DND-41 (cell line): ENCODE measurements at regions not wholly inside any gene's neighbourhood (a gene's known extent, or its start where the extent isn't known, plus 50 kb on each side); places are given as distances from the start of the nearest gene placed in this dataset.

Experiments used
- ATAC-seq: fragments of 200-7000 bp; cut with Tn5 transposase; 3 replicates; pipeline ENCODE4 v1.9.1; 2021; ENCODE audit warnings: low read depth; ENCODE audit not compliant: insufficient read depth
- DNase-seq: peaks from one replicate; pipeline ENCODE4 v3.0.0-alpha.2; 2020
- H2AFZ ChIP-seq: 2 replicates; pipeline ENCODE4 v1.6.0; 2012; ENCODE audit warnings: low read depth, low read length
- H3K27ac ChIP-seq: 2 replicates; pipeline ENCODE4 v1.5.1; 2012; ENCODE audit warnings: low read length, inconsistent platforms
- H3K27me3 ChIP-seq: fragments of 200-600 bp; sonication (generic); 2 replicates; pipeline ENCODE4 v1.6.0; 2012; ENCODE audit warnings: low read length, mild to moderate bottlenecking, inconsistent platforms; ENCODE audit not compliant: insufficient read depth, poor library complexity
- H3K36me3 ChIP-seq: 2 replicates; pipeline ENCODE4 v1.5.1; 2012; ENCODE audit warnings: low read length, inconsistent platforms; ENCODE audit not compliant: insufficient read depth
- H3K4me1 ChIP-seq: 2 replicates; pipeline ENCODE4 v1.5.1; 2012; ENCODE audit warnings: mild to moderate bottlenecking, low read length; ENCODE audit not compliant: insufficient read depth
- H3K4me2 ChIP-seq: 2 replicates; pipeline ENCODE4 v1.6.0; 2012; ENCODE audit warnings: mild to moderate bottlenecking, moderate library complexity, low read length, inconsistent platforms; ENCODE audit not compliant: insufficient read depth
- H3K4me3 ChIP-seq, 2 experiments: fragments of 200-600 bp in 1 of 2; shearing (Covaris generic) in 1 of 2; 2 replicates each; pipeline ENCODE4 v1.5.1; 2012 to 2016; ENCODE audit warnings: inconsistent platforms in 2 of 2, low read length in 2 of 2, mild to moderate bottlenecking in 2 of 2, low read depth in 1 of 2, moderate library complexity in 1 of 2
- H3K79me2 ChIP-seq: 2 replicates; pipeline ENCODE4 v1.6.0; 2012; ENCODE audit warnings: low read length, inconsistent platforms; ENCODE audit not compliant: insufficient read depth
- H3K9ac ChIP-seq: 2 replicates; pipeline ENCODE4 v1.6.0; 2012; ENCODE audit warnings: low read depth, mild to moderate bottlenecking, inconsistent platforms, low read length, moderate library complexity
- H3K9me3 ChIP-seq: 2 replicates; pipeline ENCODE4 v1.5.1; 2012; ENCODE audit warnings: low read length, moderate library complexity, mild to moderate bottlenecking, inconsistent platforms; ENCODE audit not compliant: insufficient read depth, severe bottlenecking
- H4K20me1 ChIP-seq: 2 replicates; pipeline ENCODE4 v1.6.0; 2012; ENCODE audit warnings: low read length; ENCODE audit not compliant: insufficient read depth
- EZH2 ChIP-seq: IDR thresholded peaks from 3 replicates; pipeline ENCODE4 v1.6.1; 2012; ENCODE audit warnings: borderline replicate concordance, low read depth, mild to moderate bottlenecking, moderate library complexity, low read length, inconsistent platforms; ENCODE audit not compliant: severe bottlenecking
- TF ChIP-seq, protein P1 (sequence below): IDR thresholded peaks from 2 replicates; pipeline ENCODE4 v1.5.1; 2012; ENCODE audit warnings: borderline replicate concordance, low read length, moderate library complexity, mild to moderate bottlenecking; ENCODE audit not compliant: poor library complexity, severe bottlenecking; ENCODE audit errors: extremely low read depth

DNA sequence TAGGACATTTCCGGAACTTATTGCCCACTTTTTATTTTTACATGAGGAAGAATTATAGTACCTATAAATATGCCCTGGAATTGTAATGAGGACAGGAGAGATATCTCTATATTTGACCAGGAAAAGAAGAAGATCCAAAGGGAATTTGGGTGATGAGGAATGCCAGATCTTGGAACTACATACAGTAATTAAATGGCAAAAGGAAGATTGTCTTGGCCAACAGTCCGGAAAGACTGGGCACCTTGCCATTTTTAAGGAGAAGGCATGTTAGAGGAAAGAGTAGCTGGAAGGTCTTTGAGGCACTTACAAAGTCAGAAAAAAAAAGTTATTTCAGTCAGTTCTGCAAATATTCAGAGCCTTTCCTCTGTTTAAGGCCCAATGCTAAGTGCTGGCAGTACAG, 616.4 kb downstream of the MED13L start:
- Histone ChIP-seq H3K79me2 (no peaks in the 10 kb centered on the region), H3K4me1 (no peaks in the 10 kb centered on the region), H4K20me1 (no peaks in the 10 kb centered on the region), H3K27me3 (peaks cover 15% of the 10 kb centered on the region), H2AFZ (no peak overlapping the region), H3K9ac (no peak overlapping the region), H3K4me2 (no peak overlapping the region), H3K4me3 (no peak overlapping the region), H3K36me3 (no peaks in the 10 kb centered on the region), H3K9me3 (no peaks in the 10 kb centered on the region), H3K27ac (no peak overlapping the region)
- DNase-seq, result no peak
- ATAC-seq, result no peak
- TF ChIP-seq EZH2, result no peak
- TF ChIP-seq, protein P1, sequence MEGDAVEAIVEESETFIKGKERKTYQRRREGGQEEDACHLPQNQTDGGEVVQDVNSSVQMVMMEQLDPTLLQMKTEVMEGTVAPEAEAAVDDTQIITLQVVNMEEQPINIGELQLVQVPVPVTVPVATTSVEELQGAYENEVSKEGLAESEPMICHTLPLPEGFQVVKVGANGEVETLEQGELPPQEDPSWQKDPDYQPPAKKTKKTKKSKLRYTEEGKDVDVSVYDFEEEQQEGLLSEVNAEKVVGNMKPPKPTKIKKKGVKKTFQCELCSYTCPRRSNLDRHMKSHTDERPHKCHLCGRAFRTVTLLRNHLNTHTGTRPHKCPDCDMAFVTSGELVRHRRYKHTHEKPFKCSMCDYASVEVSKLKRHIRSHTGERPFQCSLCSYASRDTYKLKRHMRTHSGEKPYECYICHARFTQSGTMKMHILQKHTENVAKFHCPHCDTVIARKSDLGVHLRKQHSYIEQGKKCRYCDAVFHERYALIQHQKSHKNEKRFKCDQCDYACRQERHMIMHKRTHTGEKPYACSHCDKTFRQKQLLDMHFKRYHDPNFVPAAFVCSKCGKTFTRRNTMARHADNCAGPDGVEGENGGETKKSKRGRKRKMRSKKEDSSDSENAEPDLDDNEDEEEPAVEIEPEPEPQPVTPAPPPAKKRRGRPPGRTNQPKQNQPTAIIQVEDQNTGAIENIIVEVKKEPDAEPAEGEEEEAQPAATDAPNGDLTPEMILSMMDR, result no peak

DNA sequence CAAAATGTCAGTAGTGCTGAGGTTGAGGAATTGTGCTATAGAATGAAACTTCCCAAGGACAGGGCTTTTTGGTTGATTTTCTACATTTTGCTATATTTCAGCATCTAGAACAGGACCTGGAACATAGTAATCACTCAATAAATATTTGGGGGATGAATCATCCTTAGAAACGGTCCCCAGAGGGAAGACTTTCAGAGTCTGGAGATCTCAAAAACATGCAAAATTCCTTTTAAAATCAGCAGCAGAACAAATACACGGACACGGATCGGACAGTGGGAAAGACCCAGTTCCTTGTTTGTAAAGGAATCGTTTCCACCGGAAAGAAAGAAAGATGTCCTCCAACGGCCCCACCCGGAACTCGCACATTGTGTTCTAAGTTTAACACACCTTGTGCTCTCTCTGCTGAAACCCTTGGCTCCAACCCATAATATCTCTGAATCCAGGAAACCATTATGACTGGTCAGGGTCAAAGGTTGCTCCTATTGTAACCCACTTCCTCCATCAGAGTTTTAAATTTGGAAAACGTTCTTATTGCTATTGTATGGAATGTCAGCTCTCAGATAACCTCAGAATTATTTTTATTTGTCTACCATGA, 617.2 kb downstream of the MED13L start:
- Histone ChIP-seq H3K4me1 (no peaks in the 10 kb centered on the region), H3K36me3 (no peaks in the 10 kb centered on the region), H3K4me2 (no peak overlapping the region), H3K79me2 (no peaks in the 10 kb centered on the region), H3K4me3 (no peak overlapping the region), H4K20me1 (no peaks in the 10 kb centered on the region), H3K27ac (no peak overlapping the region), H3K9ac (no peak overlapping the region), H3K9me3 (no peaks in the 10 kb centered on the region), H3K27me3 (peaks cover 14% of the 10 kb centered on the region), H2AFZ (no peak overlapping the region)
- ATAC-seq, result no peak
- TF ChIP-seq, protein P1, result no peak
- TF ChIP-seq EZH2, result no peak
- no peak for DNase-seq

DNA sequence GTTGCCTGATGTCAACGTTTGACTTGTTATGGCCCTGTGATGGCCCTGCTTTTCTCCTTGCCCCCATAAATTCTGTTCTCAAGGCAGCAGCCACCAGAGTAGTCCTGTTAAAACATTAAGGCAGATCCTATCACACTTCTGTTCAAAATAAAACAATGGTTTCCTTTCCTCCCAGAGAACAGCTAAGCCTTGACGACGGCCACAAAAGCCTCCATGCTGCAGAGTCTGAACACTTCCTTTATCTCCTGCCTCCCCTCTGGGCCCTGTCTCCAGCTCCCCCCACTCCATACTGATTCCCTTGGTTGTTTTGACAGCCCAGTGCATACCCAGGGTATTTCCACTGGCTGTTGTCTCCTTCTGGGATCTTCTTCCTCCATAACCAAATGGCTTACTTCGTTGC, 618.1 kb downstream of the MED13L start:
- H3K9ac ChIP-seq, result no peak overlapping the region
- no peaks in the 10 kb centered on the region for H3K4me1 ChIP-seq
- TF ChIP-seq, protein P1, result no peak
- no peak for TF ChIP-seq EZH2
- no peak overlapping the region for H3K4me2 ChIP-seq
- H3K79me2 ChIP-seq, result no peaks in the 10 kb centered on the region
- H2AFZ ChIP-seq, result no peak overlapping the region
- peaks cover 14% of the 10 kb centered on the region for H3K27me3 ChIP-seq
- no peaks in the 10 kb centered on the region for H3K36me3 ChIP-seq
- no peak overlapping the region for H3K4me3 ChIP-seq
- no peak for DNase-seq
- no peak for ATAC-seq
- H3K9me3 ChIP-seq, result no peaks in the 10 kb centered on the region
- no peak overlapping the region for H3K27ac ChIP-seq
- no peaks in the 10 kb centered on the region for H4K20me1 ChIP-seq
